Upper lobe of right lung (tissue), 1 donor: ENCODE measurements at regions not wholly inside any gene's neighbourhood (a gene's known extent, or its start where the extent isn't known, plus 50 kb on each side); places are given as distances from the start of the nearest gene placed in this dataset.

ENCODE experiments used
- ATAC-seq: fragments of 200-7000 bp; cut with Tn5 transposase; one replicate; pipeline ENCODE4 v1.9.1; 2020; ENCODE audit warnings: mild to moderate bottlenecking, moderate library complexity
- DNase-seq: peaks from one replicate; pipeline ENCODE4 v3.0.0-alpha.2; 2020
- H3K27ac ChIP-seq: fragments of 200-600 bp; one replicate; pipeline ENCODE4 v1.8.0; 2022
- H3K27me3 ChIP-seq: fragments of 200-600 bp; one replicate; pipeline ENCODE4 v1.8.0; 2022; ENCODE audit warnings: mild to moderate bottlenecking
- H3K36me3 ChIP-seq: fragments of 200-600 bp; one replicate; pipeline ENCODE4 v1.8.0; 2022
- H3K4me1 ChIP-seq: fragments of 200-600 bp; one replicate; pipeline ENCODE4 v1.8.0; 2022
- H3K4me3 ChIP-seq: fragments of 200-600 bp; one replicate; pipeline ENCODE4 v1.8.0; 2022; ENCODE audit warnings: mild to moderate bottlenecking
- H3K9me3 ChIP-seq: fragments of 200-600 bp; one replicate; pipeline ENCODE4 v1.8.0; 2022
- intact Hi-C: fragments of 100-400 bp; cut with DNase I; formaldehyde crosslinking; loops from one replicate; pipeline ENCODE4 v1.11.0; 2022
- TF ChIP-seq, protein P1 (sequence below): fragments of 200-600 bp; IDR thresholded peaks from one replicate; pipeline ENCODE4 v1.8.0; 2022; ENCODE audit warnings: antibody characterized with exemption
- donor health status: DM: no; HTN: yes; CAD: no; lungs with severe emphysema.

GRCh38 chr13:62093984-62094780 is 678.5 kb upstream of the PCDH20 start:
- Histone ChIP-seq H3K36me3 (no peaks in the 10 kb centered on the region), H3K27me3 (no peaks in the 10 kb centered on the region), H3K4me1 (no peaks in the 10 kb centered on the region), H3K9me3 (no peaks in the 10 kb centered on the region), H3K4me3 (no peak overlapping the region), H3K27ac (no peak overlapping the region)
- intact Hi-C loops = no loop called here
- no peak for DNase-seq
- no peak for ATAC-seq
- TF ChIP-seq, protein P1, sequence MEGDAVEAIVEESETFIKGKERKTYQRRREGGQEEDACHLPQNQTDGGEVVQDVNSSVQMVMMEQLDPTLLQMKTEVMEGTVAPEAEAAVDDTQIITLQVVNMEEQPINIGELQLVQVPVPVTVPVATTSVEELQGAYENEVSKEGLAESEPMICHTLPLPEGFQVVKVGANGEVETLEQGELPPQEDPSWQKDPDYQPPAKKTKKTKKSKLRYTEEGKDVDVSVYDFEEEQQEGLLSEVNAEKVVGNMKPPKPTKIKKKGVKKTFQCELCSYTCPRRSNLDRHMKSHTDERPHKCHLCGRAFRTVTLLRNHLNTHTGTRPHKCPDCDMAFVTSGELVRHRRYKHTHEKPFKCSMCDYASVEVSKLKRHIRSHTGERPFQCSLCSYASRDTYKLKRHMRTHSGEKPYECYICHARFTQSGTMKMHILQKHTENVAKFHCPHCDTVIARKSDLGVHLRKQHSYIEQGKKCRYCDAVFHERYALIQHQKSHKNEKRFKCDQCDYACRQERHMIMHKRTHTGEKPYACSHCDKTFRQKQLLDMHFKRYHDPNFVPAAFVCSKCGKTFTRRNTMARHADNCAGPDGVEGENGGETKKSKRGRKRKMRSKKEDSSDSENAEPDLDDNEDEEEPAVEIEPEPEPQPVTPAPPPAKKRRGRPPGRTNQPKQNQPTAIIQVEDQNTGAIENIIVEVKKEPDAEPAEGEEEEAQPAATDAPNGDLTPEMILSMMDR = no peak

DNA sequence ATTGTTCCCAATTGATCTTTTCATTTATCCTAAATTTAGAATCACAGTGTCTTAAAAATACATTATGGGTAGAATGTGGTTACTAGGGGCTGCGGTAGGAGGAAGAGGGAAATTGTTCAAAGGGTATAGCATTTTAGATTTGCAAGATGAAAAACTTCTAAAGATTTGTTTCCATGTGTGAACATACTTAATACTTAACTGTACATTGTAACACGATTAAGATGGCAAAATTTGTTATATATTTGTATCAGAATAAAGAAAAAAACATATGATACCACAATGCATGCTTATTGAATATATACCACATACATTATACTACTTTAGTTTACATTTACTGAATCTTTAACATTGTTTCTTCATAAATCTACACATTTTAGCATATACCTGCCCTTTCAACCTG is 677.3 kb upstream of the PCDH20 start:
- H3K27ac ChIP-seq = no peak overlapping the region
- DNase-seq (no peak), ATAC-seq (no peak)
- H3K36me3 ChIP-seq = no peaks in the 10 kb centered on the region
- intact Hi-C loops = no loop called here
- no peaks in the 10 kb centered on the region for H3K4me1 ChIP-seq
- H3K9me3 ChIP-seq = no peaks in the 10 kb centered on the region
- H3K4me3 ChIP-seq = no peak overlapping the region
- H3K27me3 ChIP-seq = no peaks in the 10 kb centered on the region
- TF ChIP-seq, protein P1 = no peak

DNA sequence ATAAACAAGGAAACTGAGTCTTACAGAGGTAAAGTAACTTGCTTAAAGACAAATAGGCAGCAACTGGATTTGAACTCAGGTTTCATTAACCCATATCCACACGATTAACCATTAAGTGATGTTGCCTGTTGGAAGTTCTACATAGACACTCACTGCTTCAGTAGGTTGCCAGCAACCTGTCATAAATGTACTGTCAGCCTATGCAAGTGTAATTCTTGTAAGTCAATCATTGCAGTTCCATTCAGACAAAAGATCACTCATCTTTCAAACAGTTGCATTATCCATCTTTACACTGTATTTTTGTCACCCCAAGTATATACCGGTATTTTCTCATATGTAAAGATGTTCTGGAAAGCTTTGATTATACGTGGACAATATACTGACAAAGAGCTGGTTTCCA is 676.9 kb upstream of the PCDH20 start:
- Histone ChIP-seq H3K4me3 (no peak overlapping the region), H3K27me3 (no peaks in the 10 kb centered on the region), H3K27ac (no peak overlapping the region), H3K4me1 (no peaks in the 10 kb centered on the region), H3K36me3 (no peaks in the 10 kb centered on the region), H3K9me3 (no peaks in the 10 kb centered on the region)
- no peak for DNase-seq
- no peak for ATAC-seq
- intact Hi-C loops = no loop called here
- TF ChIP-seq, protein P1 = no peak

- intact Hi-C loops = no loop called here
- no peaks in the 10 kb centered on the region for H3K4me1 ChIP-seq
- H3K9me3 ChIP-seq = no peaks in the 10 kb centered on the region
These were observed 672.5 kb upstream of the PCDH20 start for GRCh38 chr13:62088165-62088564.

GRCh38 chr13:62087124-62087523 is 671.5 kb upstream of the PCDH20 start:
- no peaks in the 10 kb centered on the region for H3K27me3 ChIP-seq
- intact Hi-C loops = no loop called here
- no peaks in the 10 kb centered on the region for H3K36me3 ChIP-seq
- DNase-seq (no peak), ATAC-seq (no peak)
- H3K9me3 ChIP-seq = no peaks in the 10 kb centered on the region
- H3K4me1 ChIP-seq = no peaks in the 10 kb centered on the region
- H3K27ac ChIP-seq = no peak overlapping the region
- no peak overlapping the region for H3K4me3 ChIP-seq
- TF ChIP-seq, protein P1 = no peak

More at GRCh38 chr13:62088165-62088564, 672.5 kb upstream of the PCDH20 start:
- DNase-seq (no peak), ATAC-seq (no peak)
- Histone ChIP-seq H3K27me3 (no peaks in the 10 kb centered on the region), H3K27ac (no peak overlapping the region), H3K4me3 (no peak overlapping the region), H3K36me3 (no peaks in the 10 kb centered on the region)
- TF ChIP-seq, protein P1 = no peak
